ENCODE measurements at regions not wholly inside any gene's neighbourhood (a gene's known extent, or its start where the extent isn't known, plus 50 kb on each side); places are given as distances from the start of the nearest gene placed in this dataset.
"Not testable (repeated sequence)": the region's sequence is repeated elsewhere in the genome, so short reads cannot be mapped to it uniquely, and the experiment has no call there.

DNA sequence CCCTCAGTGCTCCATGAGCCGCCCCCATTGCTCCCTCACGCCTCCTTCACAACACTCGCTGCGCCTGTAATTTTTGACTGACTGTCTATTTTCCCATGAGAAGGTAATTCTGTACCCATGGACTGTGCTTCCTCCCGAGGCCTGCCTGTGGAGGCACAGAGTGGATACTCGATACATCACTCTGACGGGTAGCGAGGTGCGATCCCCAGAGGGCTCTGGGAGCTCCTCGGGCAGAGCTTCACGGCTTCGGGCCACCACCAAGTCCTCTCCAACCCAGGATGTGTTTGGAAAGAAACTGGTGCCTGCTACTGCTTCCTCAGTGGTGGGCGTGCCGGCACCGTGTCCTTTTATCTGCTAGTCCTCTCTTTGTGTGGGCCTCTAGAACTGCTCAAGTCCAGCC is 108.6 kb upstream of the DLG1 start:
- H3K4me1 ChIP-seq (ENCODE audit: control insufficient read depth, insufficient read depth, low read length) = no peaks in the 10 kb centered on the region
- no peak overlapping the region for H3K27ac ChIP-seq (ENCODE audit: low read length)
- H3K4me3 ChIP-seq (ENCODE audit: low read length in 2 of 2) = no peak overlapping the region
- peaks cover 0 to 2% of the 10 kb centered on the region in 2 donors for H3K27me3 ChIP-seq (ENCODE audit: control insufficient read depth in 1 of 2, insufficient read depth in 2 of 2, low read length in 2 of 2)
- no peak overlapping the region for H3K9ac ChIP-seq (ENCODE audit: low read length in 2 of 2)
- no peaks in the 10 kb centered on the region for H3K36me3 ChIP-seq (ENCODE audit: control insufficient read depth in 2 of 2, insufficient read depth in 2 of 2, low read length in 2 of 2)
- peaks cover 0 to 5% of the 10 kb centered on the region in 2 donors for H3K9me3 ChIP-seq (ENCODE audit: control insufficient read depth in 2 of 2, low read length in 2 of 2)

GRCh38 chr3:197406266-197406665 is 107.9 kb upstream of the DLG1 start:
- peaks cover 0 to 5% of the 10 kb centered on the region in 2 donors for H3K9me3 ChIP-seq (ENCODE audit: control insufficient read depth in 2 of 2, low read length in 2 of 2)
- H3K9ac ChIP-seq (ENCODE audit: low read length in 2 of 2) = no peak overlapping the region
- H3K36me3 ChIP-seq (ENCODE audit: control insufficient read depth in 2 of 2, insufficient read depth in 2 of 2, low read length in 2 of 2) = no peaks in the 10 kb centered on the region
- no peak overlapping the region for H3K4me3 ChIP-seq (ENCODE audit: low read length in 2 of 2)
- no peaks in the 10 kb centered on the region for H3K4me1 ChIP-seq (ENCODE audit: control insufficient read depth, insufficient read depth, low read length)
- H3K27me3 ChIP-seq (ENCODE audit: control insufficient read depth in 1 of 2, insufficient read depth in 2 of 2, low read length in 2 of 2) = peaks cover 0 to 2% of the 10 kb centered on the region in 2 donors
- H3K27ac ChIP-seq (ENCODE audit: low read length) = no peak overlapping the region

DNA sequence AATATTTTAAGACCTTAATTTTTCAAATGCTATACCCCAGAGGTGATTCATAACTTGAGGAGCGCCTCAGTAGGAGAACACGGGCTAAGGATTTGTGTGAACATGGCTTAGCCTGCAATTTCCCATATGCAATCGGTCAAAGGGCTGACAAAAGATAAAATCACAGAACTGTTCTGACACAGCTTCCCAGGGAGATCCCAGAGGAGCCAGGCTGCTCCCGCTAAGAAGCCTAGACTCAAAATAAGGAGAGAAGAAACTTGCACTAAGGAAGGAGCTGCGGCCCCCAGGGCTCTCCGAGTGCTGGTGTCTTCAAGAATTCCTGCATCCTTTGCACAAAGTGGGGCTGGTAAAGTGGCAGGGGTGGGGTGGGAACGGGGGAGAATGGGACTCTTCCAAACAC is 106.3 kb upstream of the DLG1 start:
- Histone ChIP-seq H3K9ac (ENCODE audit: low read length in 2 of 2) (no peak overlapping the region), H3K4me3 (ENCODE audit: low read length in 2 of 2) (no peak overlapping the region), H3K27ac (ENCODE audit: low read length) (no peak overlapping the region)

DNA sequence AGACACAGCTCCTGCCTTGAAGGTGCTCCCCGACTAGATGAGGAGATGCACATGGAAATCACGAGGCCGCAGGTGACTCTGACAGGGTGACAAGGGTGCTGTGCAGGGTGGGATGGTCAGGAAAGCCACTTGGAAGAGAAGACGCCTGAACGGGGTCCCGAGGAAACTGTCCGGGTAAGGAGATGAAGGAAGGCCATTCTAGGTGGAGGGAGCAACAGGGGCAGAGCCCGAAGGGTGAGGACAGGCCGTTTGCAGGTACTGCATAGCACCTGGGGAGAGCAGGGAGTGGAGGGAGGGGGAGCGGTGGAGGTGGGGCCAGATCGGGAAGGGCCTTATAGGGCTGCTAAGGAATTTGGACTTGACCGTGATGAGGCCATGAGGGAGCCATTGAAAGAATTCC is 105.6 kb upstream of the DLG1 start:
- Histone ChIP-seq H3K36me3 (ENCODE audit: control insufficient read depth in 2 of 2, insufficient read depth in 2 of 2, low read length in 2 of 2) (no peaks in the 10 kb centered on the region), H3K27ac (ENCODE audit: low read length) (no peak overlapping the region), H3K9me3 (ENCODE audit: control insufficient read depth in 2 of 2, low read length in 2 of 2) (no peaks in the 10 kb centered on the region), H3K27me3 (ENCODE audit: control insufficient read depth in 1 of 2, insufficient read depth in 2 of 2, low read length in 2 of 2) (peaks cover 0 to 2% of the 10 kb centered on the region in 2 donors), H3K4me1 (ENCODE audit: control insufficient read depth, insufficient read depth, low read length) (no peaks in the 10 kb centered on the region), H3K9ac (ENCODE audit: low read length in 2 of 2) (no peak overlapping the region), H3K4me3 (ENCODE audit: low read length in 2 of 2) (no peak overlapping the region)

More for the DNA sequence above, 106.3 kb upstream of the DLG1 start:
- Histone ChIP-seq H3K4me1 (ENCODE audit: control insufficient read depth, insufficient read depth, low read length) (no peaks in the 10 kb centered on the region), H3K27me3 (ENCODE audit: control insufficient read depth in 1 of 2, insufficient read depth in 2 of 2, low read length in 2 of 2) (peaks cover 0 to 2% of the 10 kb centered on the region in 2 donors), H3K9me3 (ENCODE audit: control insufficient read depth in 2 of 2, low read length in 2 of 2) (peaks cover 0 to 4% of the 10 kb centered on the region in 2 donors), H3K36me3 (ENCODE audit: control insufficient read depth in 2 of 2, insufficient read depth in 2 of 2, low read length in 2 of 2) (no peaks in the 10 kb centered on the region)

DNA sequence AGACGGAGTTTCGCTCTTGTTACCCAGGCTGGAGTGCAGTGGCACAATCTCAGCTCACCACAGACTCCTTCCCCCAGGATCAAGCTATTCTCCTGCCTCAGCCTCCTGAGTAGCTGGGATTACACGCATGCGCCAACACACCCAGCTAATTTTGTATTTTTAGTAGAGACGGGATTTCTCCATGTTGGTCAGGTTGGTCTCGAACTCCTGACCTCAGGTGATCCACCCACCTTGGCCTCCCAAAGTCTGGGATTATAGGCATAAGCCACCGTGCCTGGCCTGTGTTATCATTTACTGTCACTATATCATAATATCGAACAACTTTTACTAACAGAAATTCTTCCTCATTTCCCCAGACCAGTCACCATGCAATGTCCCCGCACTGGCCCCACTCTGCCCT is 104.0 kb upstream of the DLG1 start:
- not testable (repeated sequence) for H3K4me3 ChIP-seq (ENCODE audit: low read length in 2 of 2); H3K4me1 ChIP-seq (ENCODE audit: control insufficient read depth, insufficient read depth, low read length); H3K36me3 ChIP-seq (ENCODE audit: control insufficient read depth in 2 of 2, insufficient read depth in 2 of 2, low read length in 2 of 2); H3K9ac ChIP-seq (ENCODE audit: low read length in 2 of 2); H3K27me3 ChIP-seq (ENCODE audit: control insufficient read depth in 1 of 2, insufficient read depth in 2 of 2, low read length in 2 of 2); H3K27ac ChIP-seq (ENCODE audit: low read length); H3K9me3 ChIP-seq (ENCODE audit: control insufficient read depth in 2 of 2, low read length in 2 of 2)

- Histone ChIP-seq H3K27me3 (ENCODE audit: control insufficient read depth in 1 of 2, insufficient read depth in 2 of 2, low read length in 2 of 2) (no peaks in the 10 kb centered on the region), H3K4me3 (ENCODE audit: low read length in 2 of 2) (no peak overlapping the region), H3K27ac (ENCODE audit: low read length) (no peak overlapping the region), H3K36me3 (ENCODE audit: control insufficient read depth in 2 of 2, insufficient read depth in 2 of 2, low read length in 2 of 2) (no peaks in the 10 kb centered on the region), H3K4me1 (ENCODE audit: control insufficient read depth, insufficient read depth, low read length) (no peaks in the 10 kb centered on the region), H3K9ac (ENCODE audit: low read length in 2 of 2) (no peak overlapping the region), H3K9me3 (ENCODE audit: control insufficient read depth in 2 of 2, low read length in 2 of 2) (no peaks in the 10 kb centered on the region)
Measured at GRCh38 chr3:197399486-197399885, 101.1 kb upstream of the DLG1 start.

DNA sequence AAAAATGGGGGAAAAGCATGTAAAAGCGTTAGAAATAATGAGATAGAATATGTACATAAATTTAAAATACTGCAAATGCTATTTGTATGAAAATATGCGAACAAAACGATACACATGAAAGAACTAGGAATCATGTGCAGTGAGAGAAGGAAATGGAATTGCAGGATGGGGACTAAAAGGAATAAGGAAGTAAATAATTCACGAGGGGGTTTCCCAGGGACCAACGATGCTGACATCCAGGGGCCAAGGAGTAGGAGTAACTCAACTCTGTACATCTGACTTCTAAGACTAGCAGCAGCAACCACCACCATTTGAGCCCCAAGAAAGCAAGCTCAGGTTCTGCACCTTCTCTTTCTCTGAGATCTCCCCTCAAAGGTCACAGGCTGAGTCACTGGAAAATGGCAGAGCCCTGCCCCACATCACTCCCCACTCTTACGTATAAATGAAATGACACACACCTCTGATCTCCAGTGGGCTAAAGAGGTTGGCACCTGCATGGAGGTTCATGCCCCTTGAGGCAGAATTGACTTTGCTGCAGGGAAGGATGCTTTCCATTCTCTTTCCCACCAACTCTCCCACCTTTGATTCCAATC is 100.0 kb upstream of the DLG1 start:
- no peaks in the 10 kb centered on the region for H3K9me3 ChIP-seq (ENCODE audit: control insufficient read depth in 2 of 2, low read length in 2 of 2)
- H3K27ac ChIP-seq (ENCODE audit: low read length) = no peak overlapping the region
- no peaks in the 10 kb centered on the region for H3K36me3 ChIP-seq (ENCODE audit: control insufficient read depth in 2 of 2, insufficient read depth in 2 of 2, low read length in 2 of 2)
- no peak overlapping the region for H3K9ac ChIP-seq (ENCODE audit: low read length in 2 of 2)
- no peak overlapping the region for H3K4me3 ChIP-seq (ENCODE audit: low read length in 2 of 2)
- H3K4me1 ChIP-seq (ENCODE audit: control insufficient read depth, insufficient read depth, low read length) = no peaks in the 10 kb centered on the region
- H3K27me3 ChIP-seq (ENCODE audit: control insufficient read depth in 1 of 2, insufficient read depth in 2 of 2, low read length in 2 of 2) = no peaks in the 10 kb centered on the region

- peaks cover 0 to 2% of the 10 kb centered on the region in 2 donors for H3K27me3 ChIP-seq (ENCODE audit: control insufficient read depth in 1 of 2, insufficient read depth in 2 of 2, low read length in 2 of 2)
- no peaks in the 10 kb centered on the region for H3K9me3 ChIP-seq (ENCODE audit: control insufficient read depth in 2 of 2, low read length in 2 of 2)
- H3K9ac ChIP-seq (ENCODE audit: low read length in 2 of 2) = no peak overlapping the region
- no peaks in the 10 kb centered on the region for H3K4me1 ChIP-seq (ENCODE audit: control insufficient read depth, insufficient read depth, low read length)
- H3K4me3 ChIP-seq (ENCODE audit: low read length in 2 of 2) = no peak overlapping the region
- H3K36me3 ChIP-seq (ENCODE audit: control insufficient read depth in 2 of 2, insufficient read depth in 2 of 2, low read length in 2 of 2) = no peaks in the 10 kb centered on the region
- H3K27ac ChIP-seq (ENCODE audit: low read length) = no peak overlapping the region
Measured at GRCh38 chr3:197397838-197398237, 99.4 kb upstream of the DLG1 start.

- Histone ChIP-seq H3K4me1 (ENCODE audit: control insufficient read depth, insufficient read depth, low read length) (no peaks in the 10 kb centered on the region), H3K36me3 (ENCODE audit: control insufficient read depth in 2 of 2, insufficient read depth in 2 of 2, low read length in 2 of 2) (no peaks in the 10 kb centered on the region), H3K27me3 (ENCODE audit: control insufficient read depth in 1 of 2, insufficient read depth in 2 of 2, low read length in 2 of 2) (peaks cover 3 to 4% of the 10 kb centered on the region in 2 donors), H3K27ac (ENCODE audit: low read length) (no peak overlapping the region), H3K4me3 (ENCODE audit: low read length in 2 of 2) (no peak overlapping the region), H3K9me3 (ENCODE audit: control insufficient read depth in 2 of 2, low read length in 2 of 2) (no peaks in the 10 kb centered on the region), H3K9ac (ENCODE audit: low read length in 2 of 2) (no peak overlapping the region)
Measured at GRCh38 chr3:197394464-197395321, 96.3 kb upstream of the DLG1 start.

GRCh38 chr3:197394126-197394463 is 95.7 kb upstream of the DLG1 start:
- not testable (repeated sequence) for H3K36me3 ChIP-seq (ENCODE audit: control insufficient read depth in 2 of 2, insufficient read depth in 2 of 2, low read length in 2 of 2); H3K27ac ChIP-seq (ENCODE audit: low read length); H3K27me3 ChIP-seq (ENCODE audit: control insufficient read depth in 1 of 2, insufficient read depth in 2 of 2, low read length in 2 of 2); H3K9ac ChIP-seq (ENCODE audit: low read length in 2 of 2); H3K4me3 ChIP-seq (ENCODE audit: low read length in 2 of 2); H3K9me3 ChIP-seq (ENCODE audit: control insufficient read depth in 2 of 2, low read length in 2 of 2); H3K4me1 ChIP-seq (ENCODE audit: control insufficient read depth, insufficient read depth, low read length)

- Histone ChIP-seq H3K36me3 (ENCODE audit: control insufficient read depth in 2 of 2, insufficient read depth in 2 of 2, low read length in 2 of 2) (no peaks in the 10 kb centered on the region), H3K4me1 (ENCODE audit: control insufficient read depth, insufficient read depth, low read length) (no peaks in the 10 kb centered on the region), H3K9ac (ENCODE audit: low read length in 2 of 2) (no peak overlapping the region), H3K9me3 (ENCODE audit: control insufficient read depth in 2 of 2, low read length in 2 of 2) (no peaks in the 10 kb centered on the region), H3K27ac (ENCODE audit: low read length) (no peak overlapping the region), H3K4me3 (ENCODE audit: low read length in 2 of 2) (no peak overlapping the region), H3K27me3 (ENCODE audit: control insufficient read depth in 1 of 2, insufficient read depth in 2 of 2, low read length in 2 of 2) (peaks cover 3 to 4% of the 10 kb centered on the region in 2 donors)
Measured at GRCh38 chr3:197393711-197394110, 95.3 kb upstream of the DLG1 start.
